Colonic mucosa (tissue), 4 donors: ENCODE measurements at regions not wholly inside any gene's neighbourhood (a gene's known extent, or its start where the extent isn't known, plus 50 kb on each side); places are given as distances from the start of the nearest gene placed in this dataset.

ENCODE experiments used
- DNase-seq: peaks from one replicate; pipeline ENCODE4 v3.0.0-alpha.2; 2020
- H3K27ac ChIP-seq: fragments of 200-600 bp; one replicate; pipeline ENCODE4 v1.8.0; 2021
- H3K27me3 ChIP-seq: fragments of 200-600 bp; one replicate; pipeline ENCODE4 v1.8.0; 2021
- H3K36me3 ChIP-seq: fragments of 200-600 bp; one replicate; pipeline ENCODE4 v1.8.0; 2021
- H3K4me1 ChIP-seq: fragments of 200-600 bp; one replicate; pipeline ENCODE4 v1.8.0; 2021; ENCODE audit warnings: mild to moderate bottlenecking
- H3K4me3 ChIP-seq: fragments of 200-600 bp; one replicate; pipeline ENCODE4 v1.8.0; 2021
- H3K9ac ChIP-seq, 2 donors: one replicate each; pipeline ENCODE4 v1.7.0; 2013; ENCODE audit warnings: control low read depth in 2 of 2, low read depth in 2 of 2, low read length in 2 of 2
- H3K9me3 ChIP-seq: fragments of 200-600 bp; one replicate; pipeline ENCODE4 v1.8.0; 2021
- CTCF ChIP-seq: fragments of 200-600 bp; IDR thresholded peaks from one replicate; pipeline ENCODE4 v1.8.0; 2022; ENCODE audit warnings: antibody characterized with exemption, mild to moderate bottlenecking
- intact Hi-C: fragments of 100-400 bp; cut with DNase I; formaldehyde crosslinking; loops from one replicate; pipeline ENCODE4 v1.14.1; 2022
- donor health status: healthy.
- donor health status: DM: no; HTN: no; CAD: no.
- donor health status: DM: no; HTN: no; CAD: no.

- DNase-seq, result no peak
- Histone ChIP-seq H3K4me1 (no peaks in the 10 kb centered on the region), H3K36me3 (no peaks in the 10 kb centered on the region), H3K9ac (no peak overlapping the region), H3K27me3 (no peaks in the 10 kb centered on the region), H3K27ac (no peak overlapping the region), H3K4me3 (no peak overlapping the region), H3K9me3 (no peaks in the 10 kb centered on the region)
- TF ChIP-seq CTCF, result no peak
- intact Hi-C loops, result no loop called here
Observed at GRCh38 chr1:213678753-213679152, 309.0 kb upstream of the PROX1 start.

- H3K36me3 ChIP-seq, result no peaks in the 10 kb centered on the region
- H3K27me3 ChIP-seq, result no peaks in the 10 kb centered on the region
- no peak for DNase-seq
- TF ChIP-seq CTCF, result no peak
- intact Hi-C loops, result no loop called here
- no peak overlapping the region for H3K4me3 ChIP-seq
- no peak overlapping the region for H3K27ac ChIP-seq
- no peaks in the 10 kb centered on the region for H3K9me3 ChIP-seq
- no peak overlapping the region for H3K9ac ChIP-seq
- no peaks in the 10 kb centered on the region for H3K4me1 ChIP-seq
Observed at GRCh38 chr1:213679153-213679552, 308.6 kb upstream of the PROX1 start.

GRCh38 chr1:213680677-213681325 lies 307.0 kb upstream of the PROX1 start:
- Histone ChIP-seq H3K27me3 (no peaks in the 10 kb centered on the region), H3K4me1 (no peaks in the 10 kb centered on the region), H3K36me3 (no peaks in the 10 kb centered on the region), H3K4me3 (no peak overlapping the region), H3K9me3 (no peaks in the 10 kb centered on the region), H3K27ac (no peak overlapping the region), H3K9ac (no peak overlapping the region)
- intact Hi-C loops, result no loop called here
- no peak for TF ChIP-seq CTCF
- no peak for DNase-seq

GRCh38 chr1:213681788-213682340 lies 305.9 kb upstream of the PROX1 start:
- no peak overlapping the region for H3K27ac ChIP-seq
- no peaks in the 10 kb centered on the region for H3K9me3 ChIP-seq
- H3K27me3 ChIP-seq, result no peaks in the 10 kb centered on the region
- H3K4me3 ChIP-seq, result no peak overlapping the region
- H3K36me3 ChIP-seq, result no peaks in the 10 kb centered on the region
- DNase-seq, result no peak
- no peak for TF ChIP-seq CTCF
- no peaks in the 10 kb centered on the region for H3K4me1 ChIP-seq
- intact Hi-C loops, result no loop called here
- H3K9ac ChIP-seq, result no peak overlapping the region

GRCh38 chr1:213683529-213683928 lies 304.2 kb upstream of the PROX1 start:
- intact Hi-C loops, result no loop called here
- no peaks in the 10 kb centered on the region for H3K27me3 ChIP-seq
- peak overlapping the region; percentile 12 for H3K27ac ChIP-seq
- no peak overlapping the region for H3K9ac ChIP-seq
- H3K36me3 ChIP-seq, result no peaks in the 10 kb centered on the region
- H3K4me1 ChIP-seq, result no peaks in the 10 kb centered on the region
- no peaks in the 10 kb centered on the region for H3K9me3 ChIP-seq
- peak; percentile 75 for DNase-seq
- TF ChIP-seq CTCF, result no peak
- no peak overlapping the region for H3K4me3 ChIP-seq
